GM19468 (cell line): ENCODE measurements at regions not wholly inside any gene's neighbourhood (a gene's known extent, or its start where the extent isn't known, plus 50 kb on each side); places are given as distances from the start of the nearest gene placed in this dataset.
"Not testable (repeated sequence)": the region's sequence is repeated elsewhere in the genome, so short reads cannot be mapped to it uniquely, and the experiment has no call there.

Experiments
- ATAC-seq: cut with Tn5 transposase; IDR thresholded peaks from one replicate; pipeline ENCODE4 v1.9.1; 2021; ENCODE audit warnings: mild to moderate bottlenecking, moderate library complexity, moderate number of reproducible peaks; ENCODE audit not compliant: unreplicated experiment; ENCODE audit errors: extremely low read depth

- no peak for ATAC-seq
These were observed 1146.5 kb upstream of the GOT2 start for GRCh38 chr16:59880611-59881010.

DNA sequence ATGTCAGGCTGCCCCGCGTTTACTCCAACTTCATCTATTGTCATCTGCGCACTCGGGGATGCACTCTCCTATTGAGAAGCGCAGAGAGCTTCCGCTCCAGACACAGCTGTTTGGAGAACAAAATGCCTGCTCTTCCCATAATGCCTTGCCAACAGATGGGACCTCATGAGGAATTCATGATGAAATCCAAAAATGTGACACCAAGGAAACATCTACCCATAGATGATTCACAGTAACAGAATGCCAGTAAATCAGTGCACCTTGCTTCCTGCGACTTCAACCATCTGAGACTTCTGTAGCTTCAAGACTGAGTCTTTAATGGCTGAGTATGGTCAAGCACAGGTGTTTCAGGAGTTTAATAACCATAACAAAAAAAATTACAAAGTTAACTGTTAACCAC lies 1144.9 kb upstream of the GOT2 start:
- no peak for ATAC-seq

DNA sequence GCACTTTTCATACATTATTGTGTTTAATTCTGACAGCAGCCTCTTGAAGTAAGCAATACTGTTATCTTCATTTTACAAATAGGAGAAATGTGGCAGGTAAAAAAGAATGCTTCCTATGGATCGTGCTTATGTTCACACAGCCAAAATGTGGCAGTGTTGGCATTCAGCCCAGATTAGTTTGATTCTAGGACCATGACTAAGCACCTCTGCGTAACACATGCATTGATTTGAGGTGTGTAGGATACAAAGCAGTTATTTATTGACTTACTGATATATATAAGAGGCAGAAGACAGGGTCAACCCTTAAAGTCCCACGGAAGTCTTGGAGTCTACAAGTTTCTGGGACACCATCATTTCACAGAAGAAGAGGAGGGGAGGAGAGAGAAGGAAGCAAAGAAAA lies 1144.4 kb upstream of the GOT2 start:
- ATAC-seq = no peak

GRCh38 chr16:59864981-59865666 lies 1131.0 kb upstream of the GOT2 start:
- ATAC-seq = no peak

DNA sequence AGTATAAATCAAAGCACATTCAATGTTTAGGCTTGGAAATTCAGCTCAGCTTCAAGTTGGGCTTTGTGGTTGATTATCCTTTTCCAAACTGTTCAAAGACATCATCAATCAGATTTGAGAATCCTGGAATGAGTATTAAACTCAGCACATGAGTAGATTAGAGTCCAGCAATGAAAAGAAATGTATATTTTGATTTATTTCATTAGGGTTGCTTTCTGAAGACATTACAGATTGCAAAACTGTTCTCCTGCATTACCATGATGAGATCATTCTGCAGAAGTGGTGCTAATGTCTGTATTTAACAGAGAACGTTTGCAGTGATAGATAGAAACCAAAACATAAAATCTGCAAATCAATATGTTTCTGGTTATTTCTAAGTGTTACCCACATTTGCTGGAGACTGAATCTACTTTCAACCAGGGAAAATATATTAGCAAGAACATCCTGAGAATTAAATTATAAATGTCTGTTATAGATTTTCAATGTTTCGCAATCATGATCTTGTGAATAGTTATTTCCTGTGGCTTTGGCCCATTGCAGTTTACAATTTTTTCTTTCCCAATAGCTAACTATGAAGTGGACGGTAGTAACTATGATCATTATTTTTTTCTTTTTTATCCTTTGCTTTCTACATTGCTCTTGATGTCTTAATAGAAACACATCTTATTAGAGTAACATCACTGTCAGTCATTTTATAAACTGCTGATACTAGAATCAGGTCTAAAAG lies 1125.7 kb upstream of the GOT2 start:
- ATAC-seq = no peak

GRCh38 chr16:59854846-59855439 lies 1120.8 kb upstream of the GOT2 start:
- ATAC-seq = no peak

DNA sequence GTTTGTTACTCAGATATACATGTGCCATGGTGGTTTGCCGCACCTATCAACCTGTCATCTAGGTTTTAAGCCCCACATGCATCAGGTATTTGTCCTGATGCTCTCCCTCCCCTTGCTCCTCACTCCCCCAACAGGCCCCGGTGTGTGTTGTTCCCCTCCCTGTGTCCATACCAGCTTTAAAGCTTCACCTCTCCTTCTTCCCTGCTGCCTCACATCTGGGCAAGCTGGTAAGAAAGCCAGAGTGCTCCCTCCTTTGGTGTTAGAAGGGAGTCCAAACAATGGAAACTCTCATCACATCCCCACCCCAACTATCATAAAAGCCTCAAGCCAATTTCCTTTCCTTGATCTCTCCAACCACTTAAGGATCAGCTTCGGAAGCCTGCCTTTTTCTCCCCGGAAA lies 1115.6 kb upstream of the GOT2 start:
- no peak for ATAC-seq

DNA sequence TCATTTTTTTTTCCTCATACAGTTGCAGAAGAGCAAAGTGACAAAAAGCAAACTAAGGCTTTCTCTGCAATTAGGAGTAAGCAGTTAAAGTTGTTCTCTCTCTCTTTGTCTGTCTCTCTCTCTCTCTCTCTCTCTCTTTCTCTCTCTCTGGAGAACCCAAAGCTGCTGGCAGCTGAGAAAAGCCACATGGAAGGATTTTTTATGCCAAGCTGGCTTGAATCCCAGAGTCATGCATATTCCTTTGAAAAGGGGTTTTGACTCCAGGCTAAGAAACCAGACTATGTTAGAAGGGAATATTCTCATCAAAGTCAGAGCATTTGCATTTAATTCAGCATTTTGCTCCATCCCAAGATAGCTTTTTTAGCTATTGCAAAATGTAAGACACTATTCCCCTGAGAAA lies 1114.2 kb upstream of the GOT2 start:
- no peak for ATAC-seq

- no peak for ATAC-seq
These were observed 1106.1 kb upstream of the GOT2 start for GRCh38 chr16:59840169-59840568.

- no peak for ATAC-seq
These were observed 1092.7 kb upstream of the GOT2 start for GRCh38 chr16:59826767-59827166.

GRCh38 chr16:59809488-59809887 lies 1075.4 kb upstream of the GOT2 start:
- ATAC-seq = not testable (repeated sequence)

GRCh38 chr16:59783191-59783590 lies 1049.1 kb upstream of the GOT2 start:
- no peak for ATAC-seq

DNA sequence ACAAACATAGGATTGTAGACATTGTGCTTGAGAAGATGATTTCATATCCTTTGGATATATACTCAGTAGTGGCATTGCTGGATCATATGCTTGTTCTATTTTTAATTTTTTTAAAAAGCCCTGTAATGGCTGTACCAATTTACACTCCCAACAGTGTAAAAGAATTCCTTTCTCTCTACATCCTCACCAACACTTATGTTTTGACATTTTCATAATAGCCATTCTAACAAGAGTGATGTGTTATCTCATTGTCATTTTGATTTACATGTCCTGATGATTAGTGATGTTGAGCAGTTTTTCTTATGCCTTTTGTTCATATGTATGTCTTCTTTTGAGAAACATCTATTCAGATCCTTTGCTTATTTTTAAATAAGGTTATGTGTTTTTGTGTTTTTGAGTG lies 1039.2 kb upstream of the GOT2 start:
- ATAC-seq = no peak

DNA sequence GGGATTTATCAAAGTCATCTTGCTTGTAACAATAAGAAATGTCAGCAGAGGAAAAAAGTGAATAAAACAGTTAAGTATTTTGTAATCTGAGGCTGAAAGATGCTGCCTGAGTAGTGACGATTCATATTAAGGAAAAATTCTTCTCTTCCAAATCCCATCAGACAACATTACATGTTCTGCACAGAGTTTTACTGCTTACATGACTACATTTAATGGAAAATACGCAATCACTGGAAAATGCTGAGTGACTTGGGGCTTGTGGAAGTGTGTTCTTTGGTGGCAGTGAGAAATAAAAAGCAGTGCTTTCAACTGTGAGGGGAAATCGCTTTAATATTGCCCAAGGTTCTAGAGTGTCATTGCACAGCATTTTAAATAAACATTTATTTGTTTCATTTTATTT lies 1025.2 kb upstream of the GOT2 start:
- no peak for ATAC-seq

GRCh38 chr16:59758848-59759247 lies 1024.7 kb upstream of the GOT2 start:
- ATAC-seq = no peak

- ATAC-seq = no peak
These were observed 1020.7 kb upstream of the GOT2 start for GRCh38 chr16:59754854-59755253.

- ATAC-seq = no peak
These were observed 1015.7 kb upstream of the GOT2 start for GRCh38 chr16:59749662-59750336.

- no peak for ATAC-seq
These were observed 1014.4 kb upstream of the GOT2 start for GRCh38 chr16:59748531-59748930.

DNA sequence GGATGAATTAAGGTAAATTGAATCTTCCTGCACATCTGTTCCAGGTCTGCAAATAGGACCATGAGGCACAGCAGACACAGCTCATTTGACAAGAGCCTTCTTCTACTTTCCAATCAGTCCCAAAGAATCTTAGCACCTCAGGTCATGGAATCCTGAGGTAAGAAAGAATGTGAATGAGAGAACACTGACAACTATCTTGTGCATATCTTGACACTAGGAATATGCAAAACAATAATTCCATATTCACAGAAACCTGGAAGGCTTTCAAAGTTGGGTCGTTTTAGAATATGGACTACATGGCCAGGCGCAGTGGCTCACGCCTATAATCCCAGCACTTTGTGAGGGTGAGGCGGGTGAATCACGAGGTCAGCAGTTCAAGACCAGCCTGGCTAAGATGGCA lies 1009.4 kb upstream of the GOT2 start:
- no peak for ATAC-seq

DNA sequence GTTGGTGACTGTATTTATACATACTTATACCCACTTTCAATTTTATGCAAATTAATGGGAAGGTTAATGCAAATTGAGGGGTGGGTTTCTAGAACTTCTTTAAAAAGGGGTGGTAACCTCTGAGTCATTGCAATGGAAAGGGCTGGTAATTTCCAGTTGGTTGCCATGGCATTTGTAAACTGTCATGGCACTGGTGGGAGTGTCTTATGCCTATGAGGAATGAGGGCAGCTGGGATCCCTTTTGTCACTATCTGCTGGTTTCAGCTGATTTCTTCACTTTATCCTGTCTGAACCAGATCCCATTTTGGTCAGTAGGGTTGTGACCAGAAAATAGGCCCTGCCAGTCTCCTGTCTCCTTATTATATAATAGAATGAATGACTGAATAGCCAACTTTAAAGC lies 1006.7 kb upstream of the GOT2 start:
- no peak for ATAC-seq

GRCh38 chr16:59737274-59737673 lies 1003.2 kb upstream of the GOT2 start:
- ATAC-seq = no peak
